HCT116 (cell line): ENCODE measurements at regions not wholly inside any gene's neighbourhood (a gene's known extent, or its start where the extent isn't known, plus 50 kb on each side); places are given as distances from the start of the nearest gene placed in this dataset.

ENCODE experiments used
- ATAC-seq: fragments of 200-7000 bp; cut with Tn5 transposase; 2 replicates; pipeline ENCODE4 v1.9.1; 2020; ENCODE audit warnings: mild to moderate bottlenecking, moderate library complexity
- BruUV-seq: library from RNA; stranded (reverse); fragments of 400-500 nt; replicated peaks from 2 replicates; lab custom pipeline; 2021; lab: Mats Ljungman, UMichigan
- CTCF ChIA-PET: fragments of 300-600 bp; sonication (Branson Sonifier 250); formaldehyde crosslinking; loops from one replicate; lab custom pipeline; 2021; ENCODE audit warnings: antibody characterized with exemption; lab: Charles Lee
- POLR2A ChIA-PET: fragments of 300-600, 350-600 bp; sonication (Branson Sonifier 250); formaldehyde crosslinking; loops from one replicate; lab custom pipeline; 2021; ENCODE audit warnings: antibody characterized with exemption; lab: Charles Lee
- RAD21 ChIA-PET, 2 experiments: fragments of 300-600 bp; sonication (Branson Sonifier 250); formaldehyde crosslinking; loops; one replicate each; lab custom pipeline; 2023; ENCODE audit warnings: low total read pairs in 2 of 2; ENCODE audit not compliant: uncharacterized antibody in 2 of 2, unreplicated experiment in 2 of 2, low non-redundant PET in 1 of 2; lab: Charles Lee
- DNase-seq: peaks from one replicate; pipeline ENCODE4 v3.0.0-alpha.2; 2010; ENCODE audit warnings: low read depth, low spot score
- H2AFZ ChIP-seq: fragments of 200-600 bp; shearing (Covaris generic), sonication (generic); 2 replicates; pipeline ENCODE4 v1.6.1; 2017; ENCODE audit warnings: low read depth, mixed run types, mixed read lengths, antibody characterized with exemption, low read length; ENCODE audit not compliant: poor library complexity, severe bottlenecking
- H3K27ac ChIP-seq: 2 replicates; pipeline ENCODE4 v1.5.1; 2012; ENCODE audit warnings: low read depth, low read length
- H3K27me3 ChIP-seq: fragments of 200-600 bp; sonication (generic); 2 replicates; pipeline ENCODE4 v1.6.1; 2016; ENCODE audit warnings: mixed run types, low read length, mixed read lengths; ENCODE audit not compliant: insufficient read depth
- H3K36me3 ChIP-seq, 2 experiments: fragments of 200-500 bp in 1 of 2; fragments of 200-600 bp in 1 of 2; sonication (Bioruptor generic) in 1 of 2; sonication (generic) in 1 of 2; 2 replicates each; pipeline versions ENCODE4 v1.5.1 to v1.6.1; 2014 to 2016; ENCODE audit warnings: low read length in 2 of 2, inconsistent platforms in 1 of 2, mixed read lengths in 1 of 2, mixed run types in 1 of 2; ENCODE audit not compliant: insufficient read depth in 2 of 2, control insufficient read depth in 1 of 2
- H3K4me1 ChIP-seq, 2 experiments: fragments of 200-600 bp in 1 of 2; sonication (generic) in 1 of 2; 2 replicates each; pipeline versions ENCODE4 v1.5.1 to v1.6.1; 2012 to 2017; ENCODE audit warnings: low read length in 2 of 2, inconsistent platforms in 1 of 2, mild to moderate bottlenecking in 1 of 2, mixed read lengths in 1 of 2, mixed run types in 1 of 2, moderate library complexity in 1 of 2; ENCODE audit not compliant: insufficient read depth in 2 of 2, control insufficient read depth in 1 of 2
- H3K4me2 ChIP-seq: fragments of 200-600 bp; sonication (generic); 2 replicates; pipeline ENCODE4 v1.6.1; 2017; ENCODE audit warnings: mixed run types, low read length, mixed read lengths
- H3K4me3 ChIP-seq, 2 experiments: fragments of 200-600 bp in 1 of 2; sonication (generic) in 1 of 2; replicated peaks in 1 of 2; 2 replicates each; pipeline ENCODE4 v1.5.1; 2011 to 2016; ENCODE audit warnings: low read length in 2 of 2, control low read depth in 1 of 2, low read depth in 1 of 2, mild to moderate bottlenecking in 1 of 2, mixed read lengths in 1 of 2, mixed run types in 1 of 2
- H3K79me2 ChIP-seq: fragments of 200-600 bp; sonication (generic); 2 replicates; pipeline ENCODE4 v1.6.1; 2017; ENCODE audit warnings: mild to moderate bottlenecking, mixed run types, low read length, moderate library complexity, mixed read lengths; ENCODE audit not compliant: insufficient read depth
- H3K9ac ChIP-seq: fragments of 200-600 bp; sonication (generic); 2 replicates; pipeline ENCODE4 v1.6.1; 2016; ENCODE audit warnings: low read length, mixed read lengths
- H3K9me2 ChIP-seq: fragments of 200-600 bp; sonication (generic), shearing (Covaris generic); 2 replicates; pipeline ENCODE4 v1.6.1; 2017; ENCODE audit warnings: mixed run types, mild to moderate bottlenecking, moderate library complexity; ENCODE audit not compliant: insufficient read depth
- H3K9me3 ChIP-seq, 2 experiments: fragments of 200-500 bp in 1 of 2; fragments of 200-600 bp in 1 of 2; sonication (Bioruptor generic) in 1 of 2; sonication (generic) in 1 of 2; 2 replicates each; pipeline ENCODE4 v1.6.1; 2014 to 2017; ENCODE audit warnings: low read length in 2 of 2, mixed read lengths in 2 of 2, inconsistent platforms in 1 of 2, low read depth in 1 of 2, mild to moderate bottlenecking in 1 of 2, mixed run types in 1 of 2, moderate library complexity in 1 of 2; ENCODE audit not compliant: control insufficient read depth in 1 of 2, insufficient read depth in 1 of 2
- H4K20me1 ChIP-seq: fragments of 200-600 bp; sonication (generic), shearing (Covaris generic); 2 replicates; pipeline ENCODE4 v1.6.1; 2017; ENCODE audit warnings: mixed run types, mild to moderate bottlenecking, moderate library complexity; ENCODE audit not compliant: insufficient read depth
- CEBPB ChIP-seq: IDR thresholded peaks from 2 replicates; pipeline ENCODE4 v1.6.1; 2012; ENCODE audit warnings: low read depth
- CTCF ChIP-seq, 3 experiments: fragments of 200-600 bp in 1 of 3; sonication (generic) in 1 of 3; IDR thresholded peaks in 2 of 3; conservative IDR thresholded peaks in 1 of 3; 2 replicates each; pipeline ENCODE4 v1.5.1; 2012 to 2017; ENCODE audit warnings: low read depth in 2 of 3, low read length in 2 of 3, antibody characterized with exemption in 1 of 3, borderline replicate concordance in 1 of 3, control low read depth in 1 of 3, mild to moderate bottlenecking in 1 of 3, mixed read lengths in 1 of 3, mixed run types in 1 of 3, moderate library complexity in 1 of 3; ENCODE audit not compliant: insufficient read depth in 1 of 3
- EGR1 ChIP-seq: IDR thresholded peaks from 2 replicates; pipeline ENCODE4 v1.6.1; 2012; ENCODE audit warnings: low read depth
- ELF1 ChIP-seq: IDR thresholded peaks from 2 replicates; pipeline ENCODE4 v1.6.1; 2012; ENCODE audit warnings: low read depth, borderline replicate concordance
- EZH2 ChIP-seq: fragments of 200-600 bp; sonication (generic); IDR thresholded peaks from 2 replicates; pipeline ENCODE4 v1.6.1; 2017; ENCODE audit warnings: antibody characterized with exemption, mixed run types
- EZH2phosphoT487 ChIP-seq: fragments of 200-600 bp; IDR thresholded peaks from 2 replicates; pipeline ENCODE4 v1.6.1; 2018; ENCODE audit warnings: antibody characterized with exemption, borderline replicate concordance
- JUND ChIP-seq: IDR thresholded peaks from 2 replicates; pipeline ENCODE4 v1.6.1; 2012
- POLR2A ChIP-seq: IDR thresholded peaks from 2 replicates; pipeline ENCODE4 v1.7.0; 2011; ENCODE audit warnings: borderline replicate concordance; ENCODE audit not compliant: insufficient read depth, insufficient read length; ENCODE audit errors: extremely low read depth
- POLR2AphosphoS5 ChIP-seq: IDR thresholded peaks from 2 replicates; pipeline ENCODE4 v1.6.1; 2011; ENCODE audit warnings: mild to moderate bottlenecking, low read depth, low read length, moderate library complexity
- RAD21 ChIP-seq: IDR thresholded peaks from 2 replicates; pipeline ENCODE4 v1.6.1; 2012; ENCODE audit warnings: low read depth, mild to moderate bottlenecking
- SP1 ChIP-seq: IDR thresholded peaks from 2 replicates; pipeline ENCODE4 v1.6.1; 2012; ENCODE audit warnings: low read depth
- TCF7L2 ChIP-seq: IDR thresholded peaks from 2 replicates; pipeline ENCODE4 v1.7.0; 2011; ENCODE audit warnings: borderline replicate concordance, inconsistent platforms; ENCODE audit not compliant: insufficient read depth, insufficient read length; ENCODE audit errors: extremely low read depth
- YY1 ChIP-seq: IDR thresholded peaks from 2 replicates; pipeline ENCODE4 v1.6.1; 2011; ENCODE audit warnings: low read length, low read depth, moderate library complexity, mild to moderate bottlenecking; ENCODE audit not compliant: insufficient replicate concordance; ENCODE audit errors: extremely low read depth
- ZBTB33 ChIP-seq: IDR thresholded peaks from 2 replicates; pipeline ENCODE4 v1.6.1; 2011; ENCODE audit warnings: mild to moderate bottlenecking, low read length, moderate library complexity; ENCODE audit not compliant: insufficient replicate concordance; ENCODE audit errors: extremely low read depth
- ZFX ChIP-seq: fragments of 450-650 bp; IDR thresholded peaks from 2 replicates; pipeline ENCODE4 v1.6.1; 2017
- ZNF274 ChIP-seq: fragments of 200-500 bp; sonication (Bioruptor generic); IDR thresholded peaks from 2 replicates; pipeline ENCODE4 v1.6.1; 2014; ENCODE audit warnings: mild to moderate bottlenecking, low read depth, low read length, inconsistent platforms
- intact Hi-C: fragments of 100-400 bp; cut with micrococcal nuclease; formaldehyde crosslinking; loops from 2 replicates; pipeline ENCODE4 v1.10.0; 2022
- TF ChIP-seq, protein P1 (sequence below): IDR thresholded peaks from 2 replicates; pipeline ENCODE4 v1.6.1; 2012
- TF ChIP-seq, protein P2 (sequence below): IDR thresholded peaks from 2 replicates; pipeline ENCODE4 v1.6.1; 2012; ENCODE audit warnings: low read depth
- TF ChIP-seq, protein P3 (sequence below): IDR thresholded peaks from 2 replicates; pipeline ENCODE4 v1.6.1; 2012

- no peaks in the 10 kb centered on the region for H3K79me2 ChIP-seq
- POLR2A ChIA-PET: no interaction called here
- TF ChIP-seq TCF7L2: no peak
- TF ChIP-seq CEBPB: no peak
- no peak for TF ChIP-seq CTCF (IDR thresholded peaks at IDR 0.05 in 2 of 3, conservative IDR thresholded peaks at IDR 0.05 in 1 of 3; ENCODE audit: borderline replicate concordance in 1 of 3, insufficient read depth in 1 of 3, low read depth in 2 of 3, low read length in 2 of 3)
- no peak for TF ChIP-seq EGR1
- TF ChIP-seq ZBTB33: no peak
- no peak for TF ChIP-seq RAD21
- TF ChIP-seq EZH2: no peak
- no peak for TF ChIP-seq POLR2A
- TF ChIP-seq EZH2phosphoT487: no peak
- no peak for TF ChIP-seq SP1
- no peak for TF ChIP-seq YY1
- TF ChIP-seq ZFX: no peak
- no peak for TF ChIP-seq JUND
- TF ChIP-seq POLR2AphosphoS5: no peak
- TF ChIP-seq ZNF274: no peak
- TF ChIP-seq, protein P1, sequence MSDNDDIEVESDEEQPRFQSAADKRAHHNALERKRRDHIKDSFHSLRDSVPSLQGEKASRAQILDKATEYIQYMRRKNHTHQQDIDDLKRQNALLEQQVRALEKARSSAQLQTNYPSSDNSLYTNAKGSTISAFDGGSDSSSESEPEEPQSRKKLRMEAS: no peak
- TF ChIP-seq, protein P2, sequence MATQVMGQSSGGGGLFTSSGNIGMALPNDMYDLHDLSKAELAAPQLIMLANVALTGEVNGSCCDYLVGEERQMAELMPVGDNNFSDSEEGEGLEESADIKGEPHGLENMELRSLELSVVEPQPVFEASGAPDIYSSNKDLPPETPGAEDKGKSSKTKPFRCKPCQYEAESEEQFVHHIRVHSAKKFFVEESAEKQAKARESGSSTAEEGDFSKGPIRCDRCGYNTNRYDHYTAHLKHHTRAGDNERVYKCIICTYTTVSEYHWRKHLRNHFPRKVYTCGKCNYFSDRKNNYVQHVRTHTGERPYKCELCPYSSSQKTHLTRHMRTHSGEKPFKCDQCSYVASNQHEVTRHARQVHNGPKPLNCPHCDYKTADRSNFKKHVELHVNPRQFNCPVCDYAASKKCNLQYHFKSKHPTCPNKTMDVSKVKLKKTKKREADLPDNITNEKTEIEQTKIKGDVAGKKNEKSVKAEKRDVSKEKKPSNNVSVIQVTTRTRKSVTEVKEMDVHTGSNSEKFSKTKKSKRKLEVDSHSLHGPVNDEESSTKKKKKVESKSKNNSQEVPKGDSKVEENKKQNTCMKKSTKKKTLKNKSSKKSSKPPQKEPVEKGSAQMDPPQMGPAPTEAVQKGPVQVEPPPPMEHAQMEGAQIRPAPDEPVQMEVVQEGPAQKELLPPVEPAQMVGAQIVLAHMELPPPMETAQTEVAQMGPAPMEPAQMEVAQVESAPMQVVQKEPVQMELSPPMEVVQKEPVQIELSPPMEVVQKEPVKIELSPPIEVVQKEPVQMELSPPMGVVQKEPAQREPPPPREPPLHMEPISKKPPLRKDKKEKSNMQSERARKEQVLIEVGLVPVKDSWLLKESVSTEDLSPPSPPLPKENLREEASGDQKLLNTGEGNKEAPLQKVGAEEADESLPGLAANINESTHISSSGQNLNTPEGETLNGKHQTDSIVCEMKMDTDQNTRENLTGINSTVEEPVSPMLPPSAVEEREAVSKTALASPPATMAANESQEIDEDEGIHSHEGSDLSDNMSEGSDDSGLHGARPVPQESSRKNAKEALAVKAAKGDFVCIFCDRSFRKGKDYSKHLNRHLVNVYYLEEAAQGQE: no peak
- TF ChIP-seq, protein P3, sequence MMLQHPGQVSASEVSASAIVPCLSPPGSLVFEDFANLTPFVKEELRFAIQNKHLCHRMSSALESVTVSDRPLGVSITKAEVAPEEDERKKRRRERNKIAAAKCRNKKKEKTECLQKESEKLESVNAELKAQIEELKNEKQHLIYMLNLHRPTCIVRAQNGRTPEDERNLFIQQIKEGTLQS: no peak
- no peak for TF ChIP-seq ELF1
- H3K4me2 ChIP-seq: no peak overlapping the region
- H3K4me3 ChIP-seq: no peak overlapping the region
- no peak overlapping the region for H2AFZ ChIP-seq
- RAD21 ChIA-PET: no interaction called here
- H3K27ac ChIP-seq: no peak overlapping the region
- intact Hi-C loops: no loop called here
- H4K20me1 ChIP-seq: no peaks in the 10 kb centered on the region
- H3K9me3 ChIP-seq: no peaks in the 10 kb centered on the region
- no peaks in the 10 kb centered on the region for H3K36me3 ChIP-seq
- ATAC-seq: no peak
- H3K4me1 ChIP-seq: no peaks in the 10 kb centered on the region
- no peaks in the 10 kb centered on the region for H3K9me2 ChIP-seq
- BruUV-seq: no TSS peak
- no peak for DNase-seq
- H3K9ac ChIP-seq: no peak overlapping the region
- CTCF ChIA-PET: no interaction called here
- peaks cover 5% of the 10 kb centered on the region for H3K27me3 ChIP-seq
Observed at GRCh38 chr11:130699561-130699960, 216.7 kb downstream of the SNX19 start.
